HG03066 (cell line): ENCODE measurements at regions not wholly inside any gene's neighbourhood (a gene's known extent, or its start where the extent isn't known, plus 50 kb on each side); places are given as distances from the start of the nearest gene placed in this dataset.

Experiments
- ATAC-seq: cut with Tn5 transposase; IDR thresholded peaks from one replicate; pipeline ENCODE4 v1.9.1; 2021; ENCODE audit warnings: low read depth; ENCODE audit not compliant: unreplicated experiment

DNA sequence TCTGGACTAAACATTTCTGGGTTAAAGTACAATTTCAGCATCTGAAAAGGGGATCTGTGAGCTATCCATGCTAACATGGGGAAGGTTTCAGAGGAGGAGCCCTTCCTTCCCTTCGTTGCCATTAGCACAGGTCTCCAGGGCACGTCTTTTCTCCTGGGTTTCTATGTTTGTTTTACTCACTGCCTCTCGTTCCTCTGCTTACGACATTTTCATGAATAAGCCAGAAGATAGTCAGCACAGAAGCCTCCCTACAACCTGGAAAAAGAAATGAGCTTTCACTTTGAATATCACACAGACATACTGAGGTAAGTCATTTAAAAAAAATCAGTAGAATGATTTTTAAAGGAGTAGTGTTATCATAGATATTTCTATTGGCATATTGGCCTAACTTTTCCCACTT, 117.2 kb upstream of the KCNMB2 start:
- ATAC-seq = no peak

DNA sequence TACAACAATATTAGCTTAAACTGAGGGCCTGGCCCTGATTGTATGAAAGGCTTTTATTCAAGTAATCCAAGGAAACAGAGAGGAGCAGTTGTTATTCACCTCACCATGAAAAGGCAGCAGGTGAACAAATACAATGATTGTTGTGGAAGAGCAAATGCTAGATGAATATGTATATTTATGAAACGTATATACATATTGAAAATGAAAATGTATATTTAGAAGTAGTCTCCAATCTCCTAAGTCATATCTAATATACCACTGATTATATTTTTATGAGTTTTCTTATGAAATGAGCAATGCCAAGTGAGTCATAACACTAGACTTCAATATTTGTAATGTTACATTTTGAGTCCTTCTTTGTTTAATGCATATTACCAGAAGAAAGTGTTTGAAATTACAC, 116.2 kb upstream of the KCNMB2 start:
- ATAC-seq = no peak

GRCh38 chr3:178421069-178421468, 115.2 kb upstream of the KCNMB2 start:
- no peak for ATAC-seq

- ATAC-seq = no peak
These were observed 113.8 kb upstream of the KCNMB2 start for GRCh38 chr3:178422406-178422805.

DNA sequence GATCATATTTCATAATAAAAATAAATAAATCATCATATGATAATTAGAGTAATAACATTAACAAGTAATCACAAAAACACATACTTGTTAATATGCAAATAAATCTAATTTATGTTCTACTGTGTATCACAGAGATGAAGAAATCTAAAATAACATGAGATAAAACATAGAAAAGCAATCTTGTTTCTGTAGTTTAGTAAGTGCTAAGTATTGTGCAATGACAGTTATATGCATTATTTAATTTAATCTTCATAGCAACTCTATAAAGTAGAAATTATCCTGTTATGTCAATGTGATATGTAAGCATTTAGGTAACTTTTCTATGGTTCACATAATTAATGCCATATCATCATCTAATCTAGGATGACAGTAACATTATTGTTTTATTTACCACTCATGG, 108.2 kb upstream of the KCNMB2 start:
- ATAC-seq = no peak

DNA sequence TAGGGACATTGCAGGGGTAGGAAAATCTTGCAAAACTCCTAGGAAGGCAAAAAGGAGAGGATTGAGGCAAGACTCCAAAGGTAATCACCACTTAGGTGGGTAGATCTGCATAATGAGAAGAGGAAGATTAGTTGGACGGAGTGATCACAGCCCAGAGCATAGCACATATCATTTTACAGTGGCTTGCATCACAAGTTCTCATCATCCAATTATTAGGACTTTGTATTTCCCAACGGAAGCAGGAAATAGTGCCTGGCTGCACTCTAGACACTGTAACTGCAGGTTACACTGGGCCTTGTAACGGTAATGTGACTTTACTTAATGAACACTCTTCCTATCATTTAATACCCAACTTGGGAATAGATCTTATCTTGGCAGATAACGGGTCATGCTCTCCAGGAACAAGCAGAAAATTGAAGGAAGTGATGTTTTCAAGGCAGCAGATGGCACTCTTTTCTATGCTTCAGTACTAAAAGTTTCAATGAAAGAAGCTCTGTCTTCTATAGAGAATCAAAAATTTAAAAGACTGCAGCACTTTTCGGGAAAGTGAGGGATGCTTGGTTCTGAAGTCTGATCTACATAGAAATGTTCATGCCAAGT, 101.9 kb upstream of the KCNMB2 start:
- peak; percentile 67 for ATAC-seq

- no peak for ATAC-seq
These were observed 100.7 kb upstream of the KCNMB2 start for GRCh38 chr3:178435575-178435974.

- ATAC-seq = no peak
These were observed 99.5 kb upstream of the KCNMB2 start for GRCh38 chr3:178436773-178437172.

DNA sequence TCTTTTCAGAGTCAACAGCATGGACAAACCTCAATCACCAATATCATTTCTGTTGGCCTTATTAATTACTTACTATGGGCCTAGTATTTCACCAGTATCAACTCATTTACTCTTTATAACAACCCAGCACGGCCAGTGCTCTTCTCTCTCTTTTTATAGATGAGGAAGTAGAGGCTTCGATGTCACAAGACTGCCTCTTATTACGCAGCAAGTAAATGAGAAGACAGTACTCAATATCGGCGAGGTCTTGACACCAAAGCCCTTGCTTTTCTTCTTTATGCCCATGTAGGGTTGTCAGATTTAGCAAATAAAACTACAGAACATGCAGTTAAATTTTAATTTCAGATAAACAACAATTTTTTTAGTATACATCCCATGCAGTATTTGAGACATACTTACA, 99.0 kb upstream of the KCNMB2 start:
- no peak for ATAC-seq

DNA sequence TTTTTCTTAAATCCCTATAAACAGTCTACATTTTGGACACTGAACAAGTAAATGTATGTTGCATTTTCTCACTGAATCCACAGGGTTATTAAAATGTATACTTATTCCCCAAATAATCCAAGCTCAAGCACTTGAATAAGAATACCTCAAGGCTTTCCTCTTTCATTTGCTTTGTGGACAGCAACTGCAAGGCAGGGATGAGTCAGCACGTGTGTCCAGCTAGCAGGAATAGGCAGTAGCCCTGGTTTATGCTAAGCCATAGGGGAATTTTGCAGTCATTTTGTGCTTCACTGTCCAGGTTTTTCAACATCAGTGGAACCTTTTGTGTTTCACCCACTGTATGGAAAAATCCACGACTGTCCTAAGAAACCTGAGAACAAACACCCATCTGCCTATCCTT, 96.7 kb upstream of the KCNMB2 start:
- ATAC-seq = no peak

DNA sequence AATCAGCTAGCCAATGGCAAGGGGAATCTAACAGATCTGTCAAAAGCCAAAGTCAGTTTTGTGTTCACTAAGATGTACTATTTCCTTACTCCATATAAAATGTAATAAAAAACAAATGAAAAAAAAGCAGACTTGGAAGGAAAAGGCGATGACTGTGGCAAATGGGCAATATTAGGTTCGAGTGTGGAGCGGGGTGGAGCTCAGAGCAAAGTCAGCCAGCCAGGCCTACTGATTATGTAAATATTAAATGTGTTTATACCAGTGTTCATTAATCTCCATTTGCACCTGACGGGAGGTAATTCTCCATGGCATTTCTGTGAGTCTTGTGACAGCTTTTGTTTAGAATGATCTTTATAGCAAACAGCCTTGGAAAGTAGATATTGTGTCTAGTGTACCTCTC, 96.2 kb upstream of the KCNMB2 start:
- ATAC-seq = no peak

- no peak for ATAC-seq
These were observed 92.6 kb upstream of the KCNMB2 start for GRCh38 chr3:178443634-178444033.

GRCh38 chr3:178445139-178445538, 91.1 kb upstream of the KCNMB2 start:
- no peak for ATAC-seq

DNA sequence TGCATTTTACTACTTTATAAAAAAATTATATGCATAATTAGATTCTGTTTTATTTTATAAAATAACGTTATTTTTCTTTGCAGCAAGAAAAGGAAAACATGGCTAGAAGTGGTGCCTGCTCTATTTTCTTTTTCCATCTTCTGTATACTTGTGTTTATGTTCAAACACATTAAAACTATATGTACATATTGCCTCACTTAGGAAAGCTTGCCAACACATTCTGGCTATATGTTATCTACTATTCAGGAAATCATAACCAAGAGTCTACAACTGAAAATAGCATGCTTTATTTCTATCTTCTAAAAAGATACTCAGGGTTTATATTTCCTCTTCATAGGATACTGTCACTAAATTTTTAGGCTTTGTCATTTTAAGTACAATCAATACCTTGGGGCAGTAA, 90.2 kb upstream of the KCNMB2 start:
- ATAC-seq = no peak

- no peak for ATAC-seq
These were observed 85.8 kb upstream of the KCNMB2 start for GRCh38 chr3:178450476-178450875.

DNA sequence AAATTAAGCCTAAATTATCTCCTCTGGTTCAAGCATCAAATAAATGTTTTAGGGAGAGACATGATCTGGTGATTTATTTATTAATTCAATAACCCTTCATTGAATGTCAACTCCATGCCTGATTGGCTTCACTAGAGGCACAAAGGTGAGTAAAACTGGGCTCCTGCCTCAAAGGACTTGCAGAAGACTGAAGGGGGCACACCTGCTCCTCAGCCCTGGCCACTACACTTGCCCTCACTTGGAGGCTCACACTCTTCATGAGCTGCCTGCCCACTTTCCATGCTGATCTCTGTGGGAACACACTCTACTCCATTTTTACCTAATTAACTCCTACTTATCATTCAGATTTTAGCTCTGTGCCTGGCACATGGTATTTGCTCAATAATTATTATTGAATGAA, 84.4 kb upstream of the KCNMB2 start:
- no peak for ATAC-seq

GRCh38 chr3:178454726-178455125, 81.5 kb upstream of the KCNMB2 start:
- no peak for ATAC-seq

DNA sequence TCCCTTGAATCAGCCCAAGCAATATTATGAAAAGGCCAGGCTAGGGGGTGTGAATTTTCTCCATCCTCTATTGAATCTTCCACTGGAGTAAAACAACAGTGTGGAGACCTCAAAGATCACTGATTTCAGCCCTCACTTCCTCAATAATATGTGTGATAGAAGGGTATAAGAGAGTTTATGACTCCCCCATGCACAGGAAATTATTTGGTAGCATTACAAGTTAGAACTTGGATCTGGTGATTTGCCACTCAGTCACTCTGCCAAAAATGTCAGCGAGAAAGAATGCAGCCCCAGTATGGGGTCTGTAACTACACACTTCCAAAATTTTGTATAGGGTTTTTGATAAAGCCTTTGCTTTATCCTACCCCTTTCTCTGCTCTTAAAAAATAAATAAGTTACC, 81.0 kb upstream of the KCNMB2 start:
- ATAC-seq = no peak

DNA sequence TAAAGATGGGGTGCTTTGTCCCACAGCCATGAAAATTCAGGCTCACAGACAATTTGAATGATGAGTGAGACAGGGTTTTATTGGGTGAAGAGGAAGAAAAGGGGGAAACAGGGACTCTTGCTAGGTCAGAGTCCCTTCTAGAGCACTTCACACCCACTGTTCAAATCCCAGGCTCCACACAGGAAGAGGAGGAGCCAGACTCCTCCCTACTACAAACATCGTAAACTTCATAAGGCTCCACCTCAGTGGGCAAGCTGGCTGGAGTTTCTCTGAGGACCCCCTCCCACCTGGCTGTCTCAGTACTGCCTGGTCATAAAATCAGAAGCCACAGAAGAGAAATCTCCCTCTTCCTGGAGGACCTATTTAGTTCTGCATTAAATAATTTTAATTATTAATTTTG, 80.3 kb upstream of the KCNMB2 start:
- no peak for ATAC-seq

DNA sequence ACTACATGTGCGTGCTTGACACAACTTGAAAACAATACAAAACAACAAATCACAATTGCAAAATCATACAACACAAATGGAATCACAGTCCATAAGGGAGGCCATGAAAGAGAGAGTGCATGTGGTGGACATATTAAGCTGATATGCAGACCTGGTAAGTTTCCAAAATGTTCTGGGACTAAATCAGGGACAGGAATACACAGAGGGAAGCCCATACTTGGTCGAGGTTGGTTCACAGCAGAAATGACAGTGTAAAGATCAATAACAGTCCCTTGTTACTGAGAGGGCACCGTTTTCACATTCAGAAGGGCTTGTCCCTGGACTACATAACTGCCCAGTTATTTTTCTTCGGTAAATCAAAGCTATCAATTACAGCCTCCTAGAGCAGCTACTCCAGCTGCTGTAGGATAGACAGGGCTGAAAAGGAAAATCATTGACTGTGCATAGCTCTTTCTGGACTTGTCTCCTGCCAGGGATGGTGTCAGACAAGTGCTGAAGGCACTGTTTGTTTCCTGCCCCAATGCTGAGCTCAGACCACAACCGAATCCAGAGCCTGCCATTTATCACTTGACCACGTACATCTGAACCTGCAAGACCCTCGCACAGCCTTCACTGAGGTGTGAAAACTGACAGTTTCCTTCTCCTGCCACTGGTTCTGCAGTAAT, 79.5 kb upstream of the KCNMB2 start:
- ATAC-seq = no peak

DNA sequence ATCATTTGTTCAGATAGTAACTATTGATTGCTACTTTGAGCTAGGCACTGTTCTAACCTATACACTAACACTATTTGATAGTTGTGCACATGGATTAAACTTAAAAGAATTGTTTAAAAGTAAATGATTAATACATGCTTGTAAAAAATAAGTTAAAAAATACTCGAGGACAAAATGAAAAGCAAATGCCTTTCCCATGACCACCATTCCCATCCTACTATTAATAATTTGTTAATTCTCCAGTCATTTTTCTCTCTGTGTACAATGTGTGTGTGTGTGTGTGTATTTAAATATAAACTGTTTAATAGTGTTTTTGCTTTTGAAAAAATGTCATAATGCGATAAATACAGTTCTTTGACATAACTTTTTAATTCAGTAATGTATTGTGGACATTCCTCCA, 78.7 kb upstream of the KCNMB2 start:
- ATAC-seq = no peak

DNA sequence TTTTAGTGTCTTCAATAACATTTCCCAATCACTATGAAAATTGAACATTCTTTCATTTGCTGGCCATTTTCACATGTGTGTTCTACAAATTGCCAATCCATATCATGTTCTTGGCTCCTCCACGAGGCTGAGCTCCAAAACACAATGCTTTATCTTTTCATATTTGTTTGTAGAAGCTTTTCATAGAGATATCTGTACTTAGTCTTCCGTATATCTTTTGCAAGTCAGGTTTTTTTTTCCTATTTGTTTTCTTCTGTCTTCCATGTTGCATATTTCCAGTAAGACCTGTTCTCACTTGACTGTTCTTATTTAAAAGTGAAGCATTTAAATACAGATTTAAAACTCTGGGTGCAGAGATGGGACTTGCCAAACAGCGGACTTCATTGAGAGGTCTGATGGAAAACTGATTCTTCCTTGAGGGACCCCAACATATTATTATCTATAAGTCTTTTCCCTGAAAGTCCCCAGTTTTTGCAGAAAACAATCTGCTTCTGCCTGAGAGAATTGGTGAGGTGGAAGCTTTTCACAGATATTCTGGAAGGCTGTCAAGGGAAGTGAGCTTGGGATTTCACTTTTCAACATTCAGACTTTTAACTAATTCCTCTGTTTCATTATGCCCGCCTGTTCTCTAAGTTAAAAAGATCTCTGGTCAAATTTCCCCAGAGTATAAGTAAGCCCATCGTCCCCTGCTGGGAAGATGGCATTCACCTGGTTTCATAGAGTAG, 77.8 kb upstream of the KCNMB2 start:
- ATAC-seq = no peak
